HepG2 (cell line): ENCODE measurements at regions not wholly inside any gene's neighbourhood (a gene's known extent, or its start where the extent isn't known, plus 50 kb on each side); places are given as distances from the start of the nearest gene placed in this dataset.

Experiments used
- ATAC-seq: fragments of 200-7000 bp; cut with Tn5 transposase; 3 replicates; pipeline ENCODE4 v1.9.1; 2020; ENCODE audit warnings: mild to moderate bottlenecking, moderate library complexity
- BruUV-seq: library from RNA; stranded (reverse); fragments of 400-500 nt; replicated peaks from 2 replicates; lab custom pipeline; 2021; lab: Mats Ljungman, UMichigan
- CTCF ChIA-PET: fragments of 300-600 bp; formaldehyde crosslinking; extraction: SDS; loops from one replicate; lab custom pipeline; 2021; ENCODE audit warnings: low total read pairs, inconsistent platforms, low intra/inter-chr PET ratio; lab: Yijun Ruan, JAX
- POLR2A ChIA-PET: fragments of 350-600 bp; sonication (Branson Sonifier 250); formaldehyde crosslinking; loops from one replicate; lab custom pipeline; 2020; ENCODE audit warnings: antibody characterized with exemption, inconsistent platforms; lab: Yijun Ruan, JAX
- DNase-seq: peaks from one replicate; pipeline ENCODE4 v3.0.0-alpha.2; 2015; ENCODE audit warnings: low spot score
- FAIRE-seq: peaks from 3 replicates; lab custom pipeline; 2011; peaks lifted over from hg19 to GRCh38; lab: Jason Lieb, UNC
- H2AFZ ChIP-seq: one replicate; pipeline ENCODE4 v1.6.1; 2011; ENCODE audit warnings: low read length, inconsistent platforms
- H3K27ac ChIP-seq: fragments of 300-600 bp; 3 replicates; pipeline ENCODE4 v1.8.0; 2011; ENCODE audit warnings: mixed run types, mild to moderate bottlenecking, mixed read lengths, low read length, inconsistent platforms; ENCODE audit not compliant: insufficient read depth; ENCODE audit errors: extremely low read length
- H3K27me3 ChIP-seq, 2 experiments: fragments of 200-600 bp in 1 of 2; 2 replicates in 1 of 2; 3 replicates in 1 of 2; pipeline versions ENCODE4 v1.6.0 to v1.8.0; 2011; ENCODE audit warnings: low read length in 2 of 2, mild to moderate bottlenecking in 2 of 2, moderate library complexity in 2 of 2, inconsistent platforms in 1 of 2; ENCODE audit not compliant: insufficient read depth in 2 of 2, control insufficient read depth in 1 of 2
- H3K36me3 ChIP-seq, 2 experiments: fragments of 200-600 bp in 1 of 2; replicated peaks in 1 of 2; 2 replicates in 1 of 2; 3 replicates in 1 of 2; pipeline versions ENCODE4 v1.5.1 to v1.8.0; 2011; ENCODE audit warnings: low read length in 2 of 2, inconsistent platforms in 1 of 2; ENCODE audit not compliant: insufficient read depth in 2 of 2, control insufficient read depth in 1 of 2
- H3K4me1 ChIP-seq: 2 replicates; pipeline ENCODE4 v1.5.1; 2012; ENCODE audit warnings: low read length, inconsistent platforms; ENCODE audit not compliant: insufficient read depth
- H3K4me2 ChIP-seq: 2 replicates; pipeline ENCODE4 v1.6.0; 2011; ENCODE audit warnings: low read depth, low read length, inconsistent platforms
- H3K4me3 ChIP-seq, 3 experiments: fragments of 200-600 bp in 1 of 3; sonication (generic), shearing (Covaris generic) in 1 of 3; replicated peaks in 1 of 3; 2 replicates each; pipeline ENCODE4 v1.5.1; 2011 to 2016; ENCODE audit warnings: low read length in 3 of 3, inconsistent platforms in 2 of 3, low read depth in 2 of 3, mild to moderate bottlenecking in 2 of 3, control low read depth in 1 of 3, mixed read lengths in 1 of 3; ENCODE audit not compliant: insufficient read depth in 1 of 3
- H3K79me2 ChIP-seq: one replicate; pipeline ENCODE4 v1.6.1; 2011; ENCODE audit warnings: low read length, inconsistent platforms; ENCODE audit not compliant: insufficient read depth
- H3K9ac ChIP-seq: 2 replicates; pipeline ENCODE4 v1.6.0; 2011; ENCODE audit warnings: mild to moderate bottlenecking, low read depth, low read length, inconsistent platforms; ENCODE audit not compliant: insufficient read depth
- H3K9me3 ChIP-seq: 2 replicates; pipeline ENCODE4 v1.5.1; 2012; ENCODE audit warnings: mild to moderate bottlenecking, low read length
- H4K20me1 ChIP-seq: 2 replicates; pipeline ENCODE4 v1.6.0; 2011; ENCODE audit warnings: inconsistent platforms, mild to moderate bottlenecking, low read length, moderate library complexity; ENCODE audit not compliant: insufficient read depth
- MAFK ChIP-seq, 2 experiments: IDR thresholded peaks in 1 of 2; conservative IDR thresholded peaks in 1 of 2; 2 replicates each; pipeline ENCODE4 v1.6.1; 2011; ENCODE audit warnings: improper control_type of control experiment in 2 of 2, low read length in 2 of 2
- NCOA1 ChIP-seq: sonication (generic); formaldehyde crosslinking; IDR thresholded peaks from 2 replicates; pipeline ENCODE4 v1.9.0; 2021; ENCODE audit warnings: missing genetic modification reagents
- PPARG ChIP-seq: conservative IDR thresholded peaks from 2 replicates; pipeline ENCODE4 v1.6.1; 2016; ENCODE audit warnings: missing biosample characterization, missing genetic modification reagents
- TMF1 ChIP-seq: sonication (generic); formaldehyde crosslinking; IDR thresholded peaks from 2 replicates; pipeline ENCODE4 v1.8.1; 2022; ENCODE audit warnings: low read depth, missing genetic modification reagents
- ZNF232 ChIP-seq: sonication (generic); formaldehyde crosslinking; IDR thresholded peaks from 2 replicates; pipeline ENCODE4 v1.4.0; 2020; ENCODE audit warnings: missing genetic modification reagents, borderline replicate concordance
- ZNF251 ChIP-seq: sonication (generic); formaldehyde crosslinking; IDR thresholded peaks from 2 replicates; pipeline ENCODE4 v1.9.0; 2021; ENCODE audit warnings: mild to moderate bottlenecking, missing genetic modification reagents
- ZNF510 ChIP-seq: sonication (generic); formaldehyde crosslinking; IDR thresholded peaks from 2 replicates; pipeline ENCODE4 v1.4.0; 2020; ENCODE audit warnings: low read depth, mild to moderate bottlenecking, missing genetic modification reagents
- ZNF644 ChIP-seq: IDR thresholded peaks from 2 replicates; pipeline ENCODE4 v1.6.1; 2016; ENCODE audit warnings: low read depth
- ZNF703 ChIP-seq: sonication (generic); formaldehyde crosslinking; IDR thresholded peaks from 2 replicates; pipeline ENCODE4 v1.5.1; 2020; ENCODE audit warnings: missing genetic modification reagents, mild to moderate bottlenecking, moderate library complexity, borderline replicate concordance
- ZNF768 ChIP-seq: sonication (generic); formaldehyde crosslinking; IDR thresholded peaks from 2 replicates; pipeline ENCODE4 v1.4.0; 2020; ENCODE audit warnings: missing genetic modification reagents
- WGBS: methylation state at CpG from one replicate; pipeline ENCODE4 v1.1.6; 2017; ENCODE audit warnings: low lambda C conversion rate; 5-methylcytosine and 5-hydroxymethylcytosine counted together
- in situ Hi-C: cut with HindIII; loops from 2 replicates; pipeline ENCODE4 v1.10.0; 2017; ENCODE audit warnings: low pct_unique_long_range_greater_than_20kb; ENCODE audit not compliant: extremely low pct_ligation_motif_present
- intact Hi-C: fragments of 100-400 bp; cut with micrococcal nuclease; formaldehyde crosslinking; loops from one replicate; pipeline ENCODE4 v1.10.0; 2022; ENCODE audit not compliant: unreplicated experiment
- TF ChIP-seq, protein P1 (sequence below): sonication (generic); formaldehyde crosslinking; IDR thresholded peaks from 2 replicates; pipeline ENCODE4; 2020; ENCODE audit warnings: missing genetic modification reagents, mild to moderate bottlenecking, borderline replicate concordance

DNA sequence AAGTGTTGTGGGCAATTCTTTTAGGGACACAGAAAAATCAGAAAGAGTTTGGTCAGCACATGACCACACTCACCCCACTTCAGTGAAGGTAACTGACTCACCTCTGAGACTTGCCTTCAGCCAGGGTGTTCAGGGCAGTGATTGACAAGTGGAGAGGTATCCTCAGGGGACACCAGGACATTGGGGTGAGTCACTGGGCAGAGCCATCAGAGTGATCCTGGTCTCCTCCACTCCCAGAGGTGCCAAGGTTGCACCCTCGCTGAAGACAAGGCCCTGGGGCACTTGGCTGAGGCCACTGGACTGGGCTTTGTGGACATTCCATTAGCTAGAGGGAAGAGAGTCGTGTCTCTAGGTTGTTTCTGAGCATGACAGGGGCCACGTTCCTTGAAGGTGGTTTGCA lies 113.4 kb downstream of the GADD45G start:
- no peak for ATAC-seq
- ChIA-PET POLR2A (no interaction called here), CTCF (no interaction called here)
- no peak for FAIRE-seq
- intact Hi-C loops (no loop called here), in situ Hi-C loops (no loop called here)
- 0 out of 5 replicates have a peak, but pooled peaks cover 0 to 3% of the 10 kb centered on the region in 2 experiments for H3K27me3 ChIP-seq
- no peak overlapping the region for H3K27ac ChIP-seq
- no peaks in the 10 kb centered on the region for H3K9me3 ChIP-seq
- BruUV-seq: no TSS peak
- H3K4me3 ChIP-seq: no peak overlapping the region
- H3K4me2 ChIP-seq: no peak overlapping the region
- no peaks in the 10 kb centered on the region for H3K79me2 ChIP-seq
- H3K9ac ChIP-seq: no peak overlapping the region
- no peak for DNase-seq
- no peaks in the 10 kb centered on the region for H3K4me1 ChIP-seq
- H4K20me1 ChIP-seq: no peaks in the 10 kb centered on the region
- H3K36me3 ChIP-seq: no peaks in the 10 kb centered on the region
- no peak overlapping the region for H2AFZ ChIP-seq
- no peak for TF ChIP-seq ZNF703
- TF ChIP-seq NCOA1: no peak
- TF ChIP-seq, protein P1, sequence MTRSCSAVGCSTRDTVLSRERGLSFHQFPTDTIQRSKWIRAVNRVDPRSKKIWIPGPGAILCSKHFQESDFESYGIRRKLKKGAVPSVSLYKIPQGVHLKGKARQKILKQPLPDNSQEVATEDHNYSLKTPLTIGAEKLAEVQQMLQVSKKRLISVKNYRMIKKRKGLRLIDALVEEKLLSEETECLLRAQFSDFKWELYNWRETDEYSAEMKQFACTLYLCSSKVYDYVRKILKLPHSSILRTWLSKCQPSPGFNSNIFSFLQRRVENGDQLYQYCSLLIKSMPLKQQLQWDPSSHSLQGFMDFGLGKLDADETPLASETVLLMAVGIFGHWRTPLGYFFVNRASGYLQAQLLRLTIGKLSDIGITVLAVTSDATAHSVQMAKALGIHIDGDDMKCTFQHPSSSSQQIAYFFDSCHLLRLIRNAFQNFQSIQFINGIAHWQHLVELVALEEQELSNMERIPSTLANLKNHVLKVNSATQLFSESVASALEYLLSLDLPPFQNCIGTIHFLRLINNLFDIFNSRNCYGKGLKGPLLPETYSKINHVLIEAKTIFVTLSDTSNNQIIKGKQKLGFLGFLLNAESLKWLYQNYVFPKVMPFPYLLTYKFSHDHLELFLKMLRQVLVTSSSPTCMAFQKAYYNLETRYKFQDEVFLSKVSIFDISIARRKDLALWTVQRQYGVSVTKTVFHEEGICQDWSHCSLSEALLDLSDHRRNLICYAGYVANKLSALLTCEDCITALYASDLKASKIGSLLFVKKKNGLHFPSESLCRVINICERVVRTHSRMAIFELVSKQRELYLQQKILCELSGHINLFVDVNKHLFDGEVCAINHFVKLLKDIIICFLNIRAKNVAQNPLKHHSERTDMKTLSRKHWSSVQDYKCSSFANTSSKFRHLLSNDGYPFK (CRISPR knock-in tag): no peak
- no peak for TF ChIP-seq ZNF232 (CRISPR knock-in tag)
- 0% methylated on average over 1 of the region's 3 CpGs for WGBS

DNA sequence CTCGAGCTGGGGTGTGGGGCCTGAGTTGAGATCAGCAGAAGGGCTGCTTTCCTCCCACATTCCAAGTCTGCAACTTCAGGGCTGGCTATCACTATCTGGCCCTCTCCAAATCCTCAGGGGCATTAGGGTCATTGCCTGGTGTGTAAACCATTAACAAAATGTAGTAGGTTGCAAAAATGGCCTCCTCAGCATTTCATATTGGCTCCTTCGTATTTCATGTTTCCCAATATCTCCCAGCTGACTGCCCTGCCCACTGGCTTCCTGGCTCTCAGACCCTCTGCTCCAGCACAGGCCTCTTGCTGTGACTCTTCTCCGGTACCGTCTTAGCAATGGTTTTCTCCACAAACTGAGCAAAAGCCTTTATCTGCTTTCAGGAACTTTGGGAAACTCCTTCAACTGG lies 113.8 kb downstream of the GADD45G start:
- no peaks in the 10 kb centered on the region for H3K79me2 ChIP-seq
- TF ChIP-seq ZNF644 (CRISPR knock-in tag) (no peak), TMF1 (CRISPR knock-in tag) (no peak), MAFK (conservative IDR thresholded peaks at IDR 0.05 in 1 of 2, IDR thresholded peaks at IDR 0.05 in 1 of 2; ENCODE audit: low read length in 2 of 2) (peak in 1 of 2 experiments; percentile 23; a peak in 1 of 4 replicates), ZNF768 (CRISPR knock-in tag) (no peak), ZNF251 (no peak), ZNF510 (CRISPR knock-in tag) (no peak), PPARG (CRISPR knock-in tag) (no peak)
- intact Hi-C loops (no loop called here), in situ Hi-C loops (no loop called here)
- 0 out of 5 replicates have a peak, but pooled peaks cover 0 to 3% of the 10 kb centered on the region in 2 experiments for H3K27me3 ChIP-seq
- no peaks in the 10 kb centered on the region for H3K9me3 ChIP-seq
- ChIA-PET CTCF (no interaction called here), POLR2A (no interaction called here)
- no peaks in the 10 kb centered on the region for H3K36me3 ChIP-seq
- no peaks in the 10 kb centered on the region for H4K20me1 ChIP-seq
- no peak overlapping the region for H3K27ac ChIP-seq
- H3K9ac ChIP-seq: no peak overlapping the region
- FAIRE-seq: no peak
- H3K4me1 ChIP-seq: no peaks in the 10 kb centered on the region
- no peak overlapping the region for H3K4me3 ChIP-seq
- DNase-seq: no peak
- WGBS: 0% methylated on average over 3 of the region's 4 CpGs
- H3K4me2 ChIP-seq: no peak overlapping the region
- H2AFZ ChIP-seq: no peak overlapping the region
- BruUV-seq: no TSS peak
- ATAC-seq: no peak
